PC-3 (cell line): ENCODE measurements at regions not wholly inside any gene's neighbourhood (a gene's known extent, or its start where the extent isn't known, plus 50 kb on each side); places are given as distances from the start of the nearest gene placed in this dataset.

Source experiments
- ATAC-seq: fragments of 200-7000 bp; cut with Tn5 transposase; 2 replicates; pipeline ENCODE4 v1.9.1; 2020; ENCODE audit warnings: mild to moderate bottlenecking, moderate library complexity
- BruUV-seq: library from RNA; stranded (reverse); fragments of 400-500 nt; replicated peaks from 2 replicates; lab custom pipeline; 2021; lab: Mats Ljungman, UMichigan
- CTCF ChIA-PET: fragments of 300-600 bp; sonication (Branson Sonifier 250); formaldehyde crosslinking; loops from one replicate; lab custom pipeline; 2022; ENCODE audit warnings: antibody characterized with exemption; lab: Charles Lee
- POLR2A ChIA-PET: fragments of 300-600 bp; sonication (Branson Sonifier 250); formaldehyde crosslinking; loops from one replicate; lab custom pipeline; 2022; ENCODE audit warnings: antibody characterized with exemption; ENCODE audit not compliant: unreplicated experiment; lab: Charles Lee
- DNase-seq: peaks from one replicate; pipeline ENCODE4 v3.0.0-alpha.2; 2015
- H2AFZ ChIP-seq: fragments of 300-600 bp; sonication (generic); 2 replicates; pipeline ENCODE4 v1.6.0; 2016; ENCODE audit warnings: antibody characterized with exemption, low read length
- H3F3A ChIP-seq: fragments of 300-600 bp; sonication (generic); one replicate; pipeline ENCODE4 v1.6.0; 2017; ENCODE audit warnings: antibody characterized with exemption, low read length, control low read depth, mild to moderate bottlenecking; ENCODE audit not compliant: unreplicated experiment
- H3K27ac ChIP-seq: fragments of 300-600 bp; sonication (generic); 2 replicates; pipeline ENCODE4 v1.5.1; 2016; ENCODE audit warnings: mild to moderate bottlenecking, low read length
- H3K27me3 ChIP-seq: fragments of 300-600 bp; sonication (generic); 2 replicates; pipeline ENCODE4 v1.6.1; 2016; ENCODE audit warnings: low read length, mixed read lengths
- H3K36me3 ChIP-seq: fragments of 300-600 bp; sonication (generic); 2 replicates; pipeline ENCODE4 v1.6.1; 2016; ENCODE audit warnings: low read depth, mixed run types, low read length, mixed read lengths
- H3K4me1 ChIP-seq: fragments of 300-600 bp; sonication (generic); 2 replicates; pipeline ENCODE4 v1.5.1; 2016; ENCODE audit warnings: low read length; ENCODE audit not compliant: insufficient read depth
- H3K4me2 ChIP-seq: fragments of 300-600 bp; sonication (generic); 2 replicates; pipeline ENCODE4 v1.6.0; 2016; ENCODE audit warnings: low read length
- H3K4me3 ChIP-seq: fragments of 300-600 bp; sonication (generic); 2 replicates; pipeline ENCODE4 v1.5.1; 2016; ENCODE audit warnings: mild to moderate bottlenecking, low read length, mixed read lengths
- H3K79me2 ChIP-seq: fragments of 300-600 bp; sonication (generic); 2 replicates; pipeline ENCODE4 v1.6.1; 2017; ENCODE audit warnings: low read length, mixed read lengths
- H3K9ac ChIP-seq: fragments of 300-600 bp; sonication (generic); 2 replicates; pipeline ENCODE4 v1.6.0; 2016; ENCODE audit warnings: mild to moderate bottlenecking, low read length
- H3K9me2 ChIP-seq: fragments of 300-600 bp; sonication (generic); replicated peaks from 2 replicates; pipeline ENCODE4 v1.6.1; 2016; ENCODE audit warnings: mixed run types, low read length, mixed read lengths
- H3K9me3 ChIP-seq: fragments of 300-600 bp; sonication (generic); 2 replicates; pipeline ENCODE4 v1.6.1; 2016; ENCODE audit warnings: low read length, mixed read lengths
- H4K20me1 ChIP-seq: fragments of 300-600 bp; sonication (generic); 2 replicates; pipeline ENCODE4 v1.6.1; 2016; ENCODE audit warnings: low read length, mixed read lengths
- EZH2 ChIP-seq: fragments of 300-600 bp; sonication (generic); IDR thresholded peaks from one replicate; pipeline ENCODE4 v1.6.1; 2017; ENCODE audit warnings: antibody characterized with exemption, mild to moderate bottlenecking, low read length; ENCODE audit not compliant: unreplicated experiment
- EZH2phosphoT487 ChIP-seq: fragments of 300-600 bp; sonication (generic); IDR thresholded peaks from 2 replicates; pipeline ENCODE4 v1.6.1; 2018; ENCODE audit warnings: mild to moderate bottlenecking, antibody characterized with exemption, low read length, borderline replicate concordance
- intact Hi-C: fragments of 100-400 bp; cut with micrococcal nuclease; formaldehyde crosslinking; loops from 2 replicates; pipeline ENCODE4 v1.9.0; 2023
- TF ChIP-seq, protein P1 (sequence below): fragments of 300-600 bp; sonication (generic); conservative IDR thresholded peaks from 2 replicates; pipeline ENCODE4 v1.5.1; 2017; ENCODE audit warnings: antibody characterized with exemption, low read depth, mild to moderate bottlenecking, low read length

DNA sequence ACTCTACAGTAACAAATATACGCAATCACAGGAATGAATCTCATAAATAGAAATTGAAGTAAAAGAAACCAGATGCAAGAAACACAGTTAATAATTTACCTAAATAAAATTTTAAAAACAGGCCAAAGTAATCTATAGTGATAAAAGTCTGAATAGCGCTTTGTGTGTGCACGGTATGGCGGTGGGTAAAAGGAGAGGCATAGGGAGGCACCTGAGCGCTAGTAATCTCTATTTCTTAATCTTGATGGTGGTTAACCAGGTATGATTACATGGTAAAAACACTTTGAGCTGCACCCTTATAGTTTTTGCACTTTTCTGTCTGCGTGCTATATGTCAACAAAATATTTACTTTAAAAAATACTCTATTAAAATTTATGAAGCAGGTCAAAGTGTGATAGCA, 198.1 kb upstream of the SATB1 start:
- H3K4me1 ChIP-seq, result no peaks in the 10 kb centered on the region
- no peak for ATAC-seq
- CTCF ChIA-PET, result no interaction called here

DNA sequence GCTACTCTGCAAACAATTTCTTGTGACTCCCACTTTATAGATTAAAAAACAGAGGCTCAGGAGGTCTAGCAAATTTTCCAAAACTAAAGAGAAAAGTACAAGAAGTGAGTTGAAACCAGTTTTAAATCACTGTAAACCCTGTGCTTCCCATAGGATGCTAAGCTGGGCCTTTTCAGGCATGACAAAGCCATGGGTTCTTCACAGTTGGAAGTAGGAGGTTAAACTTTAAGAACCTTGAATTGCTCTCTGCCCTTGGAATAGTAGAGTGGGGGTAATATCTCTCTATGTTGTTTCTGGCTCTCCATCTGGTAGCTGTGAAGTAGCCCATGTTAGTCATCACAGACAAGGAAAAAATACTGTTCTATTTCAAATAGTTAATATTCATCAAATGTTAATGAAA, 193.6 kb upstream of the SATB1 start:
- no TSS peak for BruUV-seq
- H3K4me2 ChIP-seq, result no peak overlapping the region
- H3F3A ChIP-seq, result no peaks in the 10 kb centered on the region
- DNase-seq, result no peak
- no peak overlapping the region for H3K9ac ChIP-seq
- H3K27ac ChIP-seq, result no peak overlapping the region
- TF ChIP-seq EZH2phosphoT487 (no peak), EZH2 (no peak)
- TF ChIP-seq, protein P1, sequence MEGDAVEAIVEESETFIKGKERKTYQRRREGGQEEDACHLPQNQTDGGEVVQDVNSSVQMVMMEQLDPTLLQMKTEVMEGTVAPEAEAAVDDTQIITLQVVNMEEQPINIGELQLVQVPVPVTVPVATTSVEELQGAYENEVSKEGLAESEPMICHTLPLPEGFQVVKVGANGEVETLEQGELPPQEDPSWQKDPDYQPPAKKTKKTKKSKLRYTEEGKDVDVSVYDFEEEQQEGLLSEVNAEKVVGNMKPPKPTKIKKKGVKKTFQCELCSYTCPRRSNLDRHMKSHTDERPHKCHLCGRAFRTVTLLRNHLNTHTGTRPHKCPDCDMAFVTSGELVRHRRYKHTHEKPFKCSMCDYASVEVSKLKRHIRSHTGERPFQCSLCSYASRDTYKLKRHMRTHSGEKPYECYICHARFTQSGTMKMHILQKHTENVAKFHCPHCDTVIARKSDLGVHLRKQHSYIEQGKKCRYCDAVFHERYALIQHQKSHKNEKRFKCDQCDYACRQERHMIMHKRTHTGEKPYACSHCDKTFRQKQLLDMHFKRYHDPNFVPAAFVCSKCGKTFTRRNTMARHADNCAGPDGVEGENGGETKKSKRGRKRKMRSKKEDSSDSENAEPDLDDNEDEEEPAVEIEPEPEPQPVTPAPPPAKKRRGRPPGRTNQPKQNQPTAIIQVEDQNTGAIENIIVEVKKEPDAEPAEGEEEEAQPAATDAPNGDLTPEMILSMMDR, result no peak
- H4K20me1 ChIP-seq, result no peaks in the 10 kb centered on the region
- H3K9me2 ChIP-seq, result no peaks in the 10 kb centered on the region
- H3K27me3 ChIP-seq, result no peaks in the 10 kb centered on the region
- ChIA-PET CTCF (no interaction called here), POLR2A (no interaction called here)
- no peak for ATAC-seq
- H3K9me3 ChIP-seq, result no peaks in the 10 kb centered on the region
- H3K4me3 ChIP-seq, result no peak overlapping the region
- H2AFZ ChIP-seq, result no peak overlapping the region
- no peaks in the 10 kb centered on the region for H3K79me2 ChIP-seq
- intact Hi-C loops, result no loop called here
- H3K4me1 ChIP-seq, result no peaks in the 10 kb centered on the region
- H3K36me3 ChIP-seq, result no peaks in the 10 kb centered on the region

More for the DNA sequence above, 198.1 kb upstream of the SATB1 start:
- Histone ChIP-seq H3K4me3 (no peak overlapping the region), H3K27me3 (no peaks in the 10 kb centered on the region), H3K4me2 (no peak overlapping the region), H3K9ac (no peak overlapping the region), H3K9me2 (no peaks in the 10 kb centered on the region), H3K27ac (no peak overlapping the region), H3F3A (no peaks in the 10 kb centered on the region), H3K79me2 (no peaks in the 10 kb centered on the region), H3K36me3 (no peaks in the 10 kb centered on the region), H2AFZ (no peak overlapping the region), H3K9me3 (no peaks in the 10 kb centered on the region), H4K20me1 (no peaks in the 10 kb centered on the region)
- DNase-seq, result no peak
- no peak for TF ChIP-seq EZH2phosphoT487
- TF ChIP-seq, protein P1, result no peak
- TF ChIP-seq EZH2, result no peak
- POLR2A ChIA-PET, result no interaction called here
- no TSS peak for BruUV-seq
- intact Hi-C loops, result no loop called here

- Histone ChIP-seq H3K27ac (no peak overlapping the region), H3K36me3 (no peaks in the 10 kb centered on the region), H3K4me3 (no peak overlapping the region), H3K4me1 (no peaks in the 10 kb centered on the region), H3K9me3 (no peaks in the 10 kb centered on the region), H3F3A (no peaks in the 10 kb centered on the region), H3K4me2 (no peak overlapping the region), H3K27me3 (no peaks in the 10 kb centered on the region), H4K20me1 (no peaks in the 10 kb centered on the region), H2AFZ (no peak overlapping the region), H3K79me2 (no peaks in the 10 kb centered on the region), H3K9ac (no peak overlapping the region), H3K9me2 (no peaks in the 10 kb centered on the region)
- POLR2A ChIA-PET, result no interaction called here
- no peak for ATAC-seq
- DNase-seq, result no peak
- CTCF ChIA-PET, result no interaction called here
- intact Hi-C loops, result no loop called here
- no peak for TF ChIP-seq EZH2phosphoT487
- TF ChIP-seq, protein P1, result no peak
- no peak for TF ChIP-seq EZH2
- no TSS peak for BruUV-seq
Measured at GRCh38 chr3:18611991-18612390, 186.9 kb upstream of the SATB1 start.
